H1 (cell line): ENCODE measurements at regions not wholly inside any gene's neighbourhood (a gene's known extent, or its start where the extent isn't known, plus 50 kb on each side); places are given as distances from the start of the nearest gene placed in this dataset.

Source experiments
- RBBP5 ChIP-seq: IDR thresholded peaks from 2 replicates; pipeline ENCODE4 v1.7.1; 2012; ENCODE audit warnings: low read depth, mild to moderate bottlenecking, inconsistent platforms, low read length, moderate library complexity, borderline replicate concordance
- RNF2 ChIP-seq: fragments of 200-900, 300-1000 bp; sonication (generic); IDR thresholded peaks from 2 replicates; pipeline ENCODE4 v1.7.1; 2016; ENCODE audit warnings: borderline replicate concordance, low read depth, mild to moderate bottlenecking, antibody characterized with exemption, low read length; ENCODE audit not compliant: poor library complexity, severe bottlenecking; ENCODE audit errors: missing control alignments
- SAP30 ChIP-seq: fragments of 300-600 bp; sonication (generic); IDR thresholded peaks from 2 replicates; pipeline ENCODE4 v1.7.1; 2012; ENCODE audit warnings: low read length, moderate library complexity, mild to moderate bottlenecking, inconsistent platforms; ENCODE audit not compliant: insufficient read depth, insufficient replicate concordance
- SIX5 ChIP-seq: IDR thresholded peaks from 2 replicates; pipeline ENCODE4 v1.6.1; 2011; ENCODE audit warnings: mild to moderate bottlenecking, low read depth, low read length
- SP1 ChIP-seq: IDR thresholded peaks from 2 replicates; pipeline ENCODE4 v1.6.1; 2011; ENCODE audit warnings: low read depth, low read length

GRCh38 chr5:4348919-4349318, 753.3 kb downstream of the IRX1 start (continued):
- TF ChIP-seq SP1, result no peak
- TF ChIP-seq RBBP5, result no peak
- no peak for TF ChIP-seq SIX5
- TF ChIP-seq RNF2, result no peak
- no peak for TF ChIP-seq SAP30
